Tibial nerve (tissue), 4 donors: ENCODE measurements at regions not wholly inside any gene's neighbourhood (a gene's known extent, or its start where the extent isn't known, plus 50 kb on each side); places are given as distances from the start of the nearest gene placed in this dataset.
"Not testable (repeated sequence)": the region's sequence is repeated elsewhere in the genome, so short reads cannot be mapped to it uniquely, and the experiment has no call there.

ENCODE experiments used
- DNase-seq, 2 donors: peaks; one replicate each; pipeline ENCODE4 v3.0.0-alpha.2; 2019; ENCODE audit warnings: low spot score in 2 of 2
- H3K27ac ChIP-seq, 4 donors: fragments of 200-600 bp; sonication (generic) in 3 of 4; one replicate each; pipeline ENCODE4 v1.5.1; 2017 to 2019; ENCODE audit warnings: mild to moderate bottlenecking in 1 of 4
- H3K27me3 ChIP-seq, 2 donors: fragments of 200-600 bp; sonication (generic) in 1 of 2; one replicate each; pipeline versions ENCODE4 v1.5.1 to v1.6.0; 2017 to 2019
- H3K36me3 ChIP-seq, 3 donors: fragments of 200-600 bp; sonication (generic); one replicate each; pipeline ENCODE4 v1.5.1; 2018 to 2019
- H3K4me1 ChIP-seq, 4 donors: fragments of 200-600 bp; sonication (generic) in 3 of 4; one replicate each; pipeline ENCODE4 v1.5.1; 2017 to 2019
- H3K4me3 ChIP-seq, 4 donors: fragments of 200-600 bp; sonication (generic) in 3 of 4; one replicate each; pipeline ENCODE4 v1.5.1; 2017 to 2019; ENCODE audit warnings: mild to moderate bottlenecking in 1 of 4, moderate library complexity in 1 of 4
- H3K9me3 ChIP-seq, 4 donors: fragments of 200-600 bp; sonication (generic) in 3 of 4; one replicate each; pipeline ENCODE4 v1.5.1; 2017 to 2019
- EP300 ChIP-seq, 2 donors: sonication (generic); formaldehyde crosslinking; IDR thresholded peaks; one replicate each; pipeline ENCODE4 v1.6.1; 2017; ENCODE audit warnings: antibody characterized with exemption in 2 of 2, mild to moderate bottlenecking in 1 of 2
- POLR2A ChIP-seq, 2 donors: fragments of 450-650 bp; IDR thresholded peaks; one replicate each; pipeline ENCODE4 v1.6.1; 2017; ENCODE audit warnings: antibody characterized with exemption in 2 of 2, mild to moderate bottlenecking in 2 of 2, moderate library complexity in 2 of 2
- WGBS, 2 donors: methylation state at CpG; one replicate each; pipeline ENCODE4 v1.1.5; 2018; 5-methylcytosine and 5-hydroxymethylcytosine counted together
- TF ChIP-seq, protein P1 (sequence below), 5 experiments: fragments of 200-600 bp in 3 of 5; fragments of 450-650 bp in 2 of 5; sonication (generic) in 3 of 5; IDR thresholded peaks; one replicate each; pipeline ENCODE4 v1.5.1; 2016 to 2019; ENCODE audit warnings: antibody characterized with exemption in 5 of 5, mild to moderate bottlenecking in 3 of 5, moderate library complexity in 2 of 5

DNA sequence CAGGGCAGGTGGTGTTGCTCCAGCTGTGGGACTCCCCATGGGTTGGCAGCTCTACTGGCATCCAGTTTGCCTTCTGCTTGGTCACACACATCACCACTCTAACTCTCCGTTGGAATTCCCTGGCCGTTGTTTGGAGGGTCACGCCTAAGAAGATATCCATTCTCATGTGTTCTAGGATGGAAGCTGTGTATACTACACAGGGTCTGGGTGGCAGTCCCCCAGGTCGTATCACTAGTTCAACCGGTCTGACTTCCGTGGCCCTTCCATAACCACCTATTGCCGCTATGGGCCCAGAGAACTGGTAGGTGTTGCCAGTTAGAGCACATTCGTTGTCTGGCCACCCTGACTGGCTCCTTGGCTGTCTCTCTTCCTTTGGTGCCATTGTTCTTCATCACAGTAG is 456.3 kb downstream of the TMEM121 start:
- DNase-seq = no peak
- TF ChIP-seq, protein P1, sequence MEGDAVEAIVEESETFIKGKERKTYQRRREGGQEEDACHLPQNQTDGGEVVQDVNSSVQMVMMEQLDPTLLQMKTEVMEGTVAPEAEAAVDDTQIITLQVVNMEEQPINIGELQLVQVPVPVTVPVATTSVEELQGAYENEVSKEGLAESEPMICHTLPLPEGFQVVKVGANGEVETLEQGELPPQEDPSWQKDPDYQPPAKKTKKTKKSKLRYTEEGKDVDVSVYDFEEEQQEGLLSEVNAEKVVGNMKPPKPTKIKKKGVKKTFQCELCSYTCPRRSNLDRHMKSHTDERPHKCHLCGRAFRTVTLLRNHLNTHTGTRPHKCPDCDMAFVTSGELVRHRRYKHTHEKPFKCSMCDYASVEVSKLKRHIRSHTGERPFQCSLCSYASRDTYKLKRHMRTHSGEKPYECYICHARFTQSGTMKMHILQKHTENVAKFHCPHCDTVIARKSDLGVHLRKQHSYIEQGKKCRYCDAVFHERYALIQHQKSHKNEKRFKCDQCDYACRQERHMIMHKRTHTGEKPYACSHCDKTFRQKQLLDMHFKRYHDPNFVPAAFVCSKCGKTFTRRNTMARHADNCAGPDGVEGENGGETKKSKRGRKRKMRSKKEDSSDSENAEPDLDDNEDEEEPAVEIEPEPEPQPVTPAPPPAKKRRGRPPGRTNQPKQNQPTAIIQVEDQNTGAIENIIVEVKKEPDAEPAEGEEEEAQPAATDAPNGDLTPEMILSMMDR (IDR thresholded peaks at IDR 0.05) = no peak
- Histone ChIP-seq H3K9me3 (no peaks in the 10 kb centered on the region), H3K27me3 (no peaks in the 10 kb centered on the region), H3K36me3 (no peaks in the 10 kb centered on the region), H3K4me3 (no peak overlapping the region), H3K27ac (no peak overlapping the region), H3K4me1 (no peaks in the 10 kb centered on the region)
- WGBS, 2 donors = 79 to 83% methylated on average over 4 to 8 of the region's 8 CpGs

GRCh38 chr14:105986894-105987284 is 460.5 kb downstream of the TMEM121 start:
- no peaks in the 10 kb centered on the region for H3K4me1 ChIP-seq
- no peak overlapping the region for H3K27ac ChIP-seq
- no peak for DNase-seq
- H3K36me3 ChIP-seq = no peaks in the 10 kb centered on the region
- H3K9me3 ChIP-seq = no peaks in the 10 kb centered on the region
- no peaks in the 10 kb centered on the region for H3K27me3 ChIP-seq
- no peak overlapping the region for H3K4me3 ChIP-seq
- WGBS, 2 donors = 72% methylated on average over 2 of the region's 2 CpGs
- no peak for TF ChIP-seq EP300 (IDR thresholded peaks at IDR 0.05)
- no peak for TF ChIP-seq POLR2A (IDR thresholded peaks at IDR 0.05)
- TF ChIP-seq, protein P1 (IDR thresholded peaks at IDR 0.05) = no peak

DNA sequence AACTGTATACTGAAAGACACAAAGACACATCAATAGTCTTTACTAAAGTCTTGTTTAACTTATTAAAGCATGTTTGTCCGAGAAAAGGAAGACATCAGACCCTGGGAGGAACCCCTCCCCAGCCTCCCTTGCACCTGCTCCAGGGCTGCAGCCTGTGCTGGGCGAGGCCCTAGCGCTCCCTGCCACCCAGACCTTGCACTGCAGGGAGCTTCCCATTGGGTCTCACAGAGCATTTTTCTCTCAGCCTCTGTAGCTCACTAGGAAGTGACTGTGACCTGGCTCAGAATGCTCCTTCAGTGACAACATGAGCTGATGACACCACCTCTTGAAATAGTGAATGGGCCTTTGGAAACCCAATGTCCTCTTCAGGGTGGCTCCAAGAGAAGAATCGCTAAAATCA is 461.2 kb downstream of the TMEM121 start:
- no peak overlapping the region for H3K27ac ChIP-seq
- TF ChIP-seq EP300 (IDR thresholded peaks at IDR 0.05) (no peak), POLR2A (IDR thresholded peaks at IDR 0.05) (no peak)
- TF ChIP-seq, protein P1 (IDR thresholded peaks at IDR 0.05) = no peak
- H3K4me1 ChIP-seq = no peaks in the 10 kb centered on the region
- H3K36me3 ChIP-seq = no peaks in the 10 kb centered on the region
- no peaks in the 10 kb centered on the region for H3K27me3 ChIP-seq
- H3K4me3 ChIP-seq = no peak overlapping the region
- WGBS, 2 donors = 51 to 76% methylated on average over 4 of the region's 4 CpGs
- no peaks in the 10 kb centered on the region for H3K9me3 ChIP-seq
- DNase-seq = no peak

DNA sequence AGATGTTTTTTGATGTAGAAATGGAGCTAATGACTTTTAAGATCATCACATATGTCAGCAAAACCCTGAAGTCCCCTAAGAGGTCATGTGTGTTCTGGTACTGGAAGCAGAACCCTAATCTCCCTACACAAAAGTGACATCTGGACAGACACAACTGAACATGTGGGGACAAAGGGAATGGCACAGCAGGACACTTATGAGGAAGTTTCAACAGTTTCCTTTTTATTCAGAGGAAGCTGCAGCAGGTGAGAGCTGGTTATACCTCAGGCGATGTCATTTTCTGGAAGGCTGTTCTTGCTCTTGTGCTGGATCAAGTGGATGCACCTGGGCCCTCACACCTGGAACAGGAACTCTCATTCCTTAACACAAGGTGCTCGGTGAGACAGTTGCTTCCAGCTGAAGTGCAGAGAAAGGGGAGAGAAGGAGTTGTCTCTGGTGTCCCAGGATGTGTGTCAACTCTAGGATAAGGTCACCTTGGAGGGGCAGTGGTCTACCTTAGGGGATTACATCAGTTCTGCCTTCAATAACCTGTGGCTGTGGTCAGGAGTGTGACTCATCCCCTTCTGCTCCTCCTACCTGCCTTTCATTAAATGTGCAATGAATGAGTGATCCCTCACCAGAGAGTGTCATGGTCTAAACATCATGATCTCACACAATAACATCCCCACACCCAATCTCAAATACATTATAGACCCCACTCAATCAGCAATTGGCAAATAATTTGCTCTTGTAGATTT is 463.4 kb downstream of the TMEM121 start:
- Histone ChIP-seq H3K27me3 (no peaks in the 10 kb centered on the region), H3K36me3 (no peaks in the 10 kb centered on the region), H3K4me1 (no peaks in the 10 kb centered on the region), H3K4me3 (no peak overlapping the region), H3K9me3 (no peaks in the 10 kb centered on the region), H3K27ac (no peak overlapping the region)
- DNase-seq = no peak
- no peak for TF ChIP-seq EP300 (IDR thresholded peaks at IDR 0.05)
- TF ChIP-seq, protein P1 (IDR thresholded peaks at IDR 0.05) = no peak
- TF ChIP-seq POLR2A (IDR thresholded peaks at IDR 0.05) = no peak
- WGBS, 2 donors = 70 to 81% methylated on average over 2 of the region's 2 CpGs

DNA sequence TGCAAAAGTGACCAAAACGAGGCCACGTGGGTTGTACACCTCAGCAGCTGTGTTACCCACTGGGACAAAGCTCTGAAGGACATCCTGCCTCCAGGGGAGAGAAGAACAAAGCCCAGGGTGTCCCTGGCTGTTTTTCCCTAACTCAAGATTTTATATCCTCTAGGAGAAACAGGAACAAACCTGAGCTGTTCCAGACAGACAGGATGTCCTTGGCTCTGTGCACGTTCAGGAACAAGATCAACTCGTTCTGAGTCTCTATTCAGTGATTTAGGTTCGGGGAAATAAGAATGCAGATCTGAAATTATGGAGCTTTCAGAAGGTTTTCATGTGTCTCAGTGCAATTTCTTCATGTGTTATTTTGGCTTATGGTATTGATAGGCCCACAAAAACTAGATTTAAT is 465.3 kb downstream of the TMEM121 start:
- not testable (repeated sequence) for H3K27me3 ChIP-seq, H3K9me3 ChIP-seq, H3K4me1 ChIP-seq, H3K4me3 ChIP-seq, DNase-seq, H3K27ac ChIP-seq, H3K36me3 ChIP-seq
- 19 to 29% methylated on average over 5 of the region's 5 CpGs for WGBS, 2 donors

DNA sequence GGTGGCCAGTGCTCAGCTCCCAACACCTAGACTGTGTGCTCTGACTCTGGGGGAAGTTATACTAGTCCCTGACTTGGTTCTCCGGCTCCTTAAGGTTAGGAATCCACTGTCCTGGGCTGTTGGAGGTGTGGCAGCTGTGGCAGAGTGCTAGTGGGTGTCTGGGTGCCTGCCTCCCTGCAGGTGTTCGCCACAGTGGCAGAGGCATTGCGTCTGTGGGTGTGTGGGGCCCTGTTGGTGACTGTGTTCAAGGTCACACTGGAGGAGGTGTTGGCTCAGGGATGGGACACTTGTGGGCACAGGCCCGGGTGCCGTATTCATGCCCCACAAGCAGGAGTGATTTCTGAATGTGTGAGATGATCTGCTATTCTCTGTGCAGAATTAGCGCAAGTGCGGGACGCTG is 467.4 kb downstream of the TMEM121 start:
- Histone ChIP-seq H3K27me3 (no peaks in the 10 kb centered on the region), H3K36me3 (no peaks in the 10 kb centered on the region), H3K27ac (no peak overlapping the region), H3K4me3 (no peak overlapping the region), H3K9me3 (no peaks in the 10 kb centered on the region), H3K4me1 (no peaks in the 10 kb centered on the region)
- TF ChIP-seq POLR2A (IDR thresholded peaks at IDR 0.05) = no peak
- TF ChIP-seq, protein P1 (IDR thresholded peaks at IDR 0.05) = no peak
- TF ChIP-seq EP300 (IDR thresholded peaks at IDR 0.05) = no peak
- 80 to 94% methylated on average over 5 to 8 of the region's 8 CpGs for WGBS, 2 donors
- no peak for DNase-seq

- not testable (repeated sequence) for DNase-seq, H3K27ac ChIP-seq, H3K27me3 ChIP-seq, H3K4me3 ChIP-seq, H3K4me1 ChIP-seq, H3K36me3 ChIP-seq, H3K9me3 ChIP-seq
- WGBS, 2 donors = 52 to 59% methylated on average over 3 to 4 of the region's 4 CpGs
Measured at GRCh38 chr14:105995011-105995710, 468.8 kb downstream of the TMEM121 start.

DNA sequence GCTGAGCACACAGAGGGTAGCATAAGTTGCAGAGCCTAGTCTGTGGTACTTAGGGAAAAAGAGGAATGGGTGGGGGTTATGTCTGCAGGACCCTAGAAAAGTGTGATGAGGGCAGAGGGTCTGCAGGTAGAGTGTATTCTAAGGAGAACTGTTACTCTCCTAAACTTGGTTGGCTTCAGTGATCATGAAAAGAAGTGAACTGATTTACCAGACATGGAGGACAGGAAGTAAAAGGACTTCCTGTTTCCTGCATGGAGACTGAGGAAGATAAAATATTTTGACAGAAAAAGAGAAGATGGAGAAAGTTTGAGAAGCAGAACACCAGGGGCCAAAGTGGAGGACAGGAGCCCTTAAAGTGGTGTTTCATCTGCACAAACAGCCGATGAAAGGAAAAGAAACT is 472.2 kb downstream of the TMEM121 start:
- H3K27me3 ChIP-seq, H3K4me1 ChIP-seq, H3K4me3 ChIP-seq, H3K27ac ChIP-seq, H3K9me3 ChIP-seq, H3K36me3 ChIP-seq, DNase-seq: not testable (repeated sequence)
- 89 to 92% methylated on average over 1 of the region's 1 CpG for WGBS, 2 donors
